ENCODE measurements at regions not wholly inside any gene's neighbourhood (a gene's known extent, or its start where the extent isn't known, plus 50 kb on each side); places are given as distances from the start of the nearest gene placed in this dataset.

DNA sequence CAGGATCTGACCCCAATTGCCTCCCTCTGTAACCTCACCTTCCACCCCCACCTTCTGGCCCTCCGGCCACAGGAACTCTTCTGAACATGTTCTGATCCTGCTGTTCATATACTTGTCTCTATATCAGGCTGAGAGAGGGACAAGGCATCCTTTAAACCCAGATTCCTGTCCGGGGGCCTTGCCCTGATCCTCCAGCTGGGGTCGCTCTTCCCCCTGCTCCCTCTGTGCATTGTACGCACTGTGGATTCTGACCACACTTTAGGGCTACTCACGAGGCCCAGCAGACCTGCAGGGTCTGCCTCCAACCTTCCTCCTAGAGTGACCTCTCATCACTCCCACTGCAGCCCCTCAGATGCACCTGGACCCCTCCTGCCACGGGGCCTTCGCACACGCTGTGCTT is 269.3 kb downstream of the UQCRFS1 start:
- no peak for TF ChIP-seq KLF10 (tag by site-specific recombination; IDR thresholded peaks at IDR 0.05)
- TF ChIP-seq SP7 (tag by site-specific recombination; IDR thresholded peaks at IDR 0.05) = no peak
